Hepatocyte (in vitro differentiated cells): ENCODE measurements at regions not wholly inside any gene's neighbourhood (a gene's known extent, or its start where the extent isn't known, plus 50 kb on each side); places are given as distances from the start of the nearest gene placed in this dataset.

Experiments
- DNase-seq: peaks from one replicate; pipeline ENCODE4 v3.0.0-alpha.2; 2016; ENCODE audit warnings: low spot score
- H2AFZ ChIP-seq: fragments of 200-600 bp; sonication (generic); 2 replicates; pipeline ENCODE4 v1.6.0; 2016; ENCODE audit warnings: antibody characterized with exemption, mild to moderate bottlenecking
- H3K27ac ChIP-seq: fragments of 200-600 bp; sonication (generic); 2 replicates; pipeline ENCODE4 v1.5.1; 2016; ENCODE audit warnings: mild to moderate bottlenecking
- H3K27me3 ChIP-seq: fragments of 200-600 bp; sonication (generic); 2 replicates; pipeline ENCODE4 v1.6.1; 2016
- H3K36me3 ChIP-seq: fragments of 200-600 bp; sonication (generic); replicated peaks from 2 replicates; pipeline ENCODE4 v1.5.1; 2016; ENCODE audit warnings: low read depth; ENCODE audit not compliant: insufficient read depth
- H3K4me1 ChIP-seq: fragments of 200-600 bp; sonication (generic); 2 replicates; pipeline ENCODE4 v1.5.1; 2016; ENCODE audit warnings: mild to moderate bottlenecking, moderate library complexity; ENCODE audit not compliant: insufficient read depth
- H3K4me2 ChIP-seq: fragments of 200-600 bp; sonication (generic); 2 replicates; pipeline ENCODE4 v1.6.0; 2016
- H3K4me3 ChIP-seq: fragments of 200-600 bp; sonication (generic); 2 replicates; pipeline ENCODE4 v1.5.1; 2016; ENCODE audit warnings: mild to moderate bottlenecking
- H3K79me2 ChIP-seq: fragments of 200-600 bp; sonication (generic); 2 replicates; pipeline ENCODE4 v1.6.0; 2017; ENCODE audit warnings: mild to moderate bottlenecking
- H3K9me2 ChIP-seq: fragments of 200-600 bp; sonication (generic); replicated peaks from 2 replicates; pipeline ENCODE4 v1.6.0; 2017; ENCODE audit warnings: mild to moderate bottlenecking; ENCODE audit not compliant: insufficient read depth
- H3K9me3 ChIP-seq: fragments of 200-600 bp; sonication (generic); 2 replicates; pipeline ENCODE4 v1.5.1; 2016; ENCODE audit warnings: low read depth, mild to moderate bottlenecking
- H4K20me1 ChIP-seq: fragments of 200-600 bp; sonication (generic); 2 replicates; pipeline ENCODE4 v1.6.0; 2016; ENCODE audit warnings: mild to moderate bottlenecking; ENCODE audit not compliant: insufficient read depth, poor library complexity, severe bottlenecking
- CTCF ChIP-seq: fragments of 200-600 bp; sonication (generic); IDR thresholded peaks from 2 replicates; pipeline ENCODE4 v1.5.1; 2016; ENCODE audit warnings: antibody characterized with exemption, mild to moderate bottlenecking; ENCODE audit not compliant: poor library complexity
- EZH2 ChIP-seq: fragments of 200-600 bp; sonication (generic); IDR thresholded peaks from 2 replicates; pipeline ENCODE4 v1.6.1; 2016; ENCODE audit warnings: antibody characterized with exemption, mild to moderate bottlenecking, borderline replicate concordance
- EZH2phosphoT487 ChIP-seq: fragments of 200-600 bp; sonication (generic); IDR thresholded peaks from one replicate; pipeline ENCODE4 v1.6.1; 2018; ENCODE audit warnings: antibody characterized with exemption, mild to moderate bottlenecking, low read depth, moderate library complexity; ENCODE audit not compliant: unreplicated experiment, severe bottlenecking
- WGBS: methylation state at CpG from one replicate; pipeline ENCODE4 v1.1.6; 2016; ENCODE audit warnings: low lambda C conversion rate; ENCODE audit errors: missing lambda C conversion rate; 5-methylcytosine and 5-hydroxymethylcytosine counted together

GRCh38 chr1:29629814-29630516 is 393.6 kb downstream of the PTPRU start:
- H3K4me1 ChIP-seq = peaks cover 4% of the 10 kb centered on the region
- H3K79me2 ChIP-seq = no peaks in the 10 kb centered on the region
- no peaks in the 10 kb centered on the region for H3K9me2 ChIP-seq
- H3K4me2 ChIP-seq = no peak overlapping the region
- TF ChIP-seq CTCF = no peak
- no peaks in the 10 kb centered on the region for H4K20me1 ChIP-seq
- H3K27ac ChIP-seq = no peak overlapping the region
- no peaks in the 10 kb centered on the region for H3K27me3 ChIP-seq
- no peaks in the 10 kb centered on the region for H3K36me3 ChIP-seq
- no peak for DNase-seq
- no peaks in the 10 kb centered on the region for H3K9me3 ChIP-seq
- no peak overlapping the region for H2AFZ ChIP-seq
- 93% methylated on average over 8 of the region's 8 CpGs for WGBS
- no peak overlapping the region for H3K4me3 ChIP-seq

- no peak overlapping the region for H3K27ac ChIP-seq
- no peak overlapping the region for H2AFZ ChIP-seq
- TF ChIP-seq EZH2phosphoT487 = no peak
- no peak for TF ChIP-seq CTCF
- TF ChIP-seq EZH2 = no peak
- no peaks in the 10 kb centered on the region for H3K36me3 ChIP-seq
- H3K79me2 ChIP-seq = no peaks in the 10 kb centered on the region
- no peaks in the 10 kb centered on the region for H3K9me2 ChIP-seq
- no peak for DNase-seq
- H3K9me3 ChIP-seq = no peaks in the 10 kb centered on the region
- WGBS = 86% methylated on average over 4 of the region's 4 CpGs
- no peak overlapping the region for H3K4me3 ChIP-seq
- peaks cover 4% of the 10 kb centered on the region for H3K4me1 ChIP-seq
- no peaks in the 10 kb centered on the region for H3K27me3 ChIP-seq
- no peak overlapping the region for H3K4me2 ChIP-seq
- H4K20me1 ChIP-seq = no peaks in the 10 kb centered on the region
Measured at GRCh38 chr1:29629401-29629800, 393.1 kb downstream of the PTPRU start.

- Histone ChIP-seq H4K20me1 (no peaks in the 10 kb centered on the region), H3K4me2 (no peak overlapping the region), H3K9me2 (no peaks in the 10 kb centered on the region), H2AFZ (no peak overlapping the region), H3K36me3 (no peaks in the 10 kb centered on the region), H3K27ac (no peak overlapping the region), H3K79me2 (no peaks in the 10 kb centered on the region), H3K9me3 (no peaks in the 10 kb centered on the region), H3K27me3 (no peaks in the 10 kb centered on the region), H3K4me3 (no peak overlapping the region), H3K4me1 (peaks cover 4% of the 10 kb centered on the region)
- TF ChIP-seq EZH2phosphoT487 (no peak), CTCF (no peak), EZH2 (no peak)
- DNase-seq = no peak
- 82% methylated on average over 2 of the region's 2 CpGs for WGBS
Measured at GRCh38 chr1:29628190-29628589, 391.9 kb downstream of the PTPRU start.

GRCh38 chr1:29626726-29627125 is 390.4 kb downstream of the PTPRU start:
- H3K36me3 ChIP-seq = no peaks in the 10 kb centered on the region
- WGBS = 80% methylated on average over 5 of the region's 5 CpGs
- no peaks in the 10 kb centered on the region for H4K20me1 ChIP-seq
- no peaks in the 10 kb centered on the region for H3K9me2 ChIP-seq
- no peaks in the 10 kb centered on the region for H3K27me3 ChIP-seq
- no peak overlapping the region for H3K27ac ChIP-seq
- no peak for DNase-seq
- H2AFZ ChIP-seq = no peak overlapping the region
- no peaks in the 10 kb centered on the region for H3K9me3 ChIP-seq
- TF ChIP-seq EZH2phosphoT487 (no peak), CTCF (no peak), EZH2 (no peak)
- no peak overlapping the region for H3K4me3 ChIP-seq
- H3K4me2 ChIP-seq = no peak overlapping the region
- no peaks in the 10 kb centered on the region for H3K4me1 ChIP-seq
- no peaks in the 10 kb centered on the region for H3K79me2 ChIP-seq
